Activated T-cell treated with anti-CD3 and anti-CD28 coated beads, Interleukin-2, amount 50 U/mL, for 1 hour (primary cell): ENCODE measurements at regions not wholly inside any gene's neighbourhood (a gene's known extent, or its start where the extent isn't known, plus 50 kb on each side); places are given as distances from the start of the nearest gene placed in this dataset.
"Not testable (repeated sequence)": the region's sequence is repeated elsewhere in the genome, so short reads cannot be mapped to it uniquely, and the experiment has no call there.

Source experiments
- DNase-seq: peaks from one replicate; pipeline ENCODE4 v3.0.0-alpha.2; 2020

DNA sequence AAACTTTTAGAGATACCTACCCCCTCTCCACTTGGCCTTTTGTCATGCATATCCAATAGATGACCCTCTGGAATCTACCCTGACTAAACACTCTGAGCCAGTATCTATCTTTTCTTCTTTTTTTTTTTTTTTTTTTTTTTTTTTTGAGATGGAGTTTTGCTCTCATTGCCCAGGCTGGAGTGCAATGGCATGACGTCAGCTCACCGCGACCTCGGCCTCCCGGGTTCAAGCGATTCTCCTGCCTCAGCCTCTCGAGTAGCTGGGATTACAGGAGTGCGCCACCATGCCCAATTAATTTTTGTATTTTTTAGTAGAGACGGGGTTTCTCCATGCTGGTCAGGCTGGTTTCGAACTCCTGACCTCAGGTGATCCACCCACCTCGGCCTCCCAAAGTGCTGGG is 50.8 kb upstream of the GRIN2B start:
- DNase-seq = not testable (repeated sequence)

DNA sequence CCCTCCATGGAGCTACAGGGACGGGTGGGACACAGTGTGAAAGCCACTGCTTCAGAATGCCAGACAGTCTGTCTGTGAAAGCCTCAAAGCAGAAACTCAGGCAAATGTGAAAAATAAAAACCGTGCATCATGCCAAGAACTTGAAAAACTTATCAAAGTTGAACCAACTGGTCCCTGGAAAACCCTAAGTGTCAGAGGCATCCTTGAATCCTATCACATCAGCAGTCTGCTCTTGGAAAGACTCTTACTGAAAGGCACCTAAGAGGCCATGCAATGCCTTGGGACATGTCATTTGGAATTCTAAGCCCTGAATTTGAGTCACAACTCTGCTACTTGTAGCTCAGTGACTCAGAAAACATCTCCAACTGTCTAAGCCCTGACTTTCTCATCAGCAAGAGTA is 62.4 kb upstream of the GRIN2B start:
- no peak for DNase-seq

DNA sequence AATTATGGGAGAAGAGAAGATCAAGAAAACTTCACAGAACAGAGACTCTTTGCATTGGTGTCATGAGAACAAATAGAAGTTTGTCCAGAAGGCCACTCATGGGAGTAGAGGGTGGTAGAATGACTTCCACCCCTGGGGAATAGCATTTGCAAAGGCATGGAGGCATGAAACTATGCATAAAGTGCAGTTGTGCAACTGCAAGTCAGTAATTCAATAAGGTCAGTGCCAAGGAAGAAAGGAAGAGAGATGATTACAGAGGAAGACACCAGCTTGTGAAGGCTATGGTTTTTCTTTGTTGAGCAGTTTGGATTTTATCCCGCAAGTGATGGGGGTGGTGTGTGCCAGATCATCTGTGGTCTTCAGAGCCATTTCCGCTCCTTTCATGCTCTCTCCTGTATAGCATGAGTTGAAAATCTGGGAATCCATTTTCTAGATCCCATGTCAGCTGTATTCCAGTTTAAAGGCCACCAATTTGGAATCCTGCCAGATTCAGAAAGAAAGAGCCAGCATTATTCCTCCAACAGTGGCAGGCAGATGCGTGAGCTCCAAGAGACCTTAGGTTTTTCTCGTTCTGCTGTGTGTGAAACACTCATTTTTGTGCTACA is 67.6 kb upstream of the GRIN2B start:
- no peak for DNase-seq

DNA sequence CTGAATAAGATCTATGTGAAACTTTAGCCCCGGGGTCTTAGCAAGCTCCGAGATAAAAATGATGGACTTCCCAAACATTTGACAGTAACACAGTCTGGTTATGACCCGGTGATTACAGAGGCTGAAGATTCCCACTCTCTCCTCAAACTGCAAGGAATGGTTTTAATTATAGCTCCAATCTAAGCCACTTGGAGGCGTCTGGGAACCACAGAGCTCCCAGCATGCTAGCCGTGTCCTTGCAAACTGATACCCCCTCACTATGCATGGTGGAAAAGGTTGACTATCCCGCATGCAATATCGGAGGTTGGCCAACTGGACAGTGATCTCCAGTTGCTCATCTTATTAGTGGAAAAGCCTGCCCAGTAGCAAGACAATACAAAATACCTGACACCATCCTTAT is 76.5 kb upstream of the GRIN2B start:
- DNase-seq = no peak

- DNase-seq = no peak
These were observed 77.3 kb upstream of the GRIN2B start for GRCh38 chr12:14058717-14059116.

DNA sequence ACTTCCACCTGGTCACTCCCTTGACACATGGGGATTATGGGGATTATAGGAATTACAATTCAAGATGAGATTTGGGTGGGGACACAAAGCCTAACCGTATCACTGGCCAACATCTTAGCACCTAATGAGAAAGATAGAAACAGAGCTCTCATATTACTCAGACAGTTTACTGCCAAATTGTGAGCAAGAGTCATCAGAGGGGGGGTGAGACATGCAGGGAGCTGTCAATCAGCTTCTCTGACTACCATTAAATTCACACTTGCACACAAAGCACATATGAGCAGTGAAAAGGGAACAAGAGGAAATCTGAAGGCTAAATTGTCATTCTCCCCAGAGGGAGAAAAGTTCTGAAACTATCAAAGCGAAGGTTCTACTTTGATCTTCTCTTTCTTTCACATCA is 78.1 kb upstream of the GRIN2B start:
- DNase-seq = no peak

DNA sequence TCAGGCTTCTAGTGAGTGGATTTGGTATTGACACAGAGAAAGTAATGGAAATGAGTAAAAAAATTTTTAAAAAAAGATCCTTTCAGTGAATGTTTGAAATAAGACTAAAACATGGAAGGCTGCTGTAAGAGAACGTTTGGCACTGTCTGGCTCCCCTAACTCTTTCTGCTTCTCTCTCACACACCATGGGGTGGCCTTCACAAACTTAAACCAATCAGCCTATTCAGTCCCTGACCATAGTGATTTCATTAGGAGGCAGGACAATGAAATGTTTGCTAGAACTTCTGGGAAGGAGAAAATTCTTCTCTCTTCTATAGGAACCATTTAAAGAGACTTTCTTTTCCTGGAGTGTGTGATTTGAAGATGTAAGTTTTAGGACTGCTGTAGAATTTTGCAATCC is 84.2 kb upstream of the GRIN2B start:
- no peak for DNase-seq

- no peak for DNase-seq
These were observed 84.6 kb upstream of the GRIN2B start for GRCh38 chr12:14066021-14066420.

DNA sequence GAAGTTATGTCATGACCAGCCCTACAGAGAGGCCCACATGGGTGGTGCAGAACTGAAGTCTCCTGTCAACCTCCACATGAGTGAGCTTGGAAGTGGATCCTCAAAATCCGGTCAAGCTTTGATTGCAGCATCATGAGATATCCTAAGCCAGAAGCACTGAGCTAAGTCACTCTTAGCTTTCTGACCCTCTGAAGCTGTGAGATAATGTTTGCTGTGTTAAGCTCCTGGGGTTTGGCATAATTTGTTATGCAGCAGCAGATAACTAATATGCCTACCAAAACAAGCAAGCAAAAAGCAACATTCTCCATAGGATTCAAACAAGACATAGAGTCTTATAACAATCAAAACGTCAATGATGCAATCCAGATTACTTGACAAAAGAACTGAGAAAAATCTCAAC is 87.6 kb upstream of the GRIN2B start:
- DNase-seq = no peak

GRCh38 chr12:14071833-14072232 is 90.4 kb upstream of the GRIN2B start:
- DNase-seq = no peak

GRCh38 chr12:14072987-14073386 is 91.6 kb upstream of the GRIN2B start:
- no peak for DNase-seq

- DNase-seq = no peak
These were observed 94.5 kb upstream of the GRIN2B start for GRCh38 chr12:14075797-14076393.

DNA sequence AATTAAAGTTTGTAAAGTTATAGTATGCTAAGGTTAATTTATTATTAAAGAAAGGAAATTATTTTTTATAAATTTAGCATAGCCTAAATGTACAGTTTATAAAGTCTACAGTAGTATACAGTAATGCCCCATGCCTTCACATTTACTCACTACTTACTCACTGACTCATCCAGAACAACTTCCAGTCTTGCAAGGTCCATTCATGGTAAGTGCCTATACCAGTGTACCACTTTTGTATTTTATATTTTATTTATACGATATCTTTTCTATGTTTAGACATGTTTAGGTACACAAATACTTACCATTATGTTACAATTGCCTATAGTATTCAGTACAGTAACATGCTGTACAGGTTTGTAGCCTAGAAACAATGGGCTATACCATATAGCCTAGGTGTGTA is 95.1 kb upstream of the GRIN2B start:
- DNase-seq = no peak

DNA sequence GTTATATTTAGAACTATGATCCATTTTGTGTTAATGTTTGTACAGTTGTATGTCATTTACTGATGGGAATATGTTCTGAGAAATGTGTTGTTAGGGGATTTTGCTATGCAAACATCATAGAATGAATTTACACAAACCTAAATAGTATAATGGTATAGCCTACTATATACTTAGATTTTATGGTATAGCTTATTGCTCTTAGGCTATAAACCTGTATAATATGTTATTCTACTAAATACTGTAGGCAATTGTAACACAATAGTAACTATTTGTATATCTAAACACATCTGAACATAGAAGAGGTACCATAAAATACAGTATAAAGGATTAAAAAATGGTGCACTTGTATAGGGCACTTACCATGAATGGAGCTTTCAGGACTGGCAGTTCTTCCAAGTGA is 105.4 kb upstream of the GRIN2B start:
- no peak for DNase-seq

DNA sequence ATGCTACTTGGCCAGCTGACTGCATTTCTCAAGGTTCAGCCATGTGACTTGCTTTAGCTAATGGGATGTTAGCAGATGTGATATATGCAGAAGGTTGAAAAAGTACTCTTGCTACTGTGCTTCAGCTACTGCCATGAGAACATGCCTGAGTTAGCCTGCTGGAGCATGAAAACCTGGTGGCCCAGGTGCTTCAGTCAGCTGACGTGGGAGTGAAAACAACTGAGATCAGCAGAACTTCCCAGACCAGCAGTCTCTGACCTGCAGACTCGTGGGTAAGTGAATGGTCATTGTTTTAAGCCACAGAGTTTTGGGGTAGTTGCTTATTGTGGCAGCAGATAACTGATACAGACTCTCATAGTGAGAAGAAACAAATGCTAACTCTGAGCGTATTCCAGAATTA is 118.6 kb upstream of the GRIN2B start:
- no peak for DNase-seq

DNA sequence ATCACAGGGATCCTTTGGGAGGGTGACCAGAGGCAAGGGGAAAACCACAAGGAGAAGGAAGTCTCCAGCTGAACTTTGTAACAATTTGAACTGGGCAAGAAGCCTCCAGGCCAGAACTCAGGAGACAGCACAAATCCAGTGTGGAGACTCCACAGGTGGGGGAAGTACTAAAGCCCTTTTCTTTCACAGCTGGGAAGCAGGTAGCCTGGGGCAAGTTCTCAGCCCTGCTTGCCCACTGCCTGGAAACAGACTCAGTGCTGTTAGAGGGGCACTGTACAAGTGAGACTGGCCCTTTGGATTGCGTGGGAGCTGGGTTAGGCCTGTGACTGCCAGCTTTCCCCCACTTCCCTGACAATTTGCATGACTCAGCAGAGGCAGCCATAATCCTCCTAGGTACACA is 120.2 kb upstream of the GRIN2B start:
- not testable (repeated sequence) for DNase-seq

GRCh38 chr12:14111230-14111865 is 129.9 kb upstream of the GRIN2B start:
- DNase-seq = no peak

DNA sequence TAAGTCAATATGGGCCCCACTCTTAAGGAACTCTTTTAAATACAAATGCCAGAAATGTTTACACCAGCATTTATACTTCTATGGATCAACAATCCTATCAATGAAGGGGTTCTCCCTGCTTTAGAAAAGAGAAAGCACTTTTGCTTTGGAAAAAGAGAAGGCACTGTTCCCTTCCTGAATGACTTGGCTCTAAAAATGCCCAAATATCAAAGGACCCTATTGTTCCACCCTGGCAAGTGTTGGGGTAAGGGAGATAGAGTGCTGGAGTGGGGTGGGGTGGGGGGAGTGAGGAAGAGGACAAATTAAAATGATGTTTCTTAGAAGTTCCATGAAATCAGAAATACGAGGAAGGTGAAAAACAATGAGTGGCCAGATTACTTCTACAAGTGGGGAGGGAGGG is 131.6 kb upstream of the GRIN2B start:
- DNase-seq = no peak

DNA sequence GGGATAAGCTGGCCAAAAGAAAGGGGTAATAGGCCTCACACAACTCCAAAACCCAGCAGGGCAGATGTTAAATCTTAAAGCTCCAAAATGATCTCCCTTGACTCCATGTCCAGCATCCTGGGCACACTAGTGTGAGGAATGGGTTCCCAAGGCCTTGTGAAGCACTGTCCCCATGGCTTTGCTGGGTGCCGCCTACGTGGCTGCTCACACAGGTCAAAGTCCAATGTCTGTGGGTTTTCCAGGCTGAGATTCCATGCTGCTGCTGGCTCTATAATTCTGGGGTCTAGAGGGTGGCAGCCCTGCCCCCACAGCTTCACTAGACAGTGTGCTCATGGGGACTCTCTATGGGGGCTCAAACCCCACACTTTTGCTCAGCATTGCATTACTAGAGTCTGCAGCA is 145.3 kb upstream of the GRIN2B start:
- no peak for DNase-seq

DNA sequence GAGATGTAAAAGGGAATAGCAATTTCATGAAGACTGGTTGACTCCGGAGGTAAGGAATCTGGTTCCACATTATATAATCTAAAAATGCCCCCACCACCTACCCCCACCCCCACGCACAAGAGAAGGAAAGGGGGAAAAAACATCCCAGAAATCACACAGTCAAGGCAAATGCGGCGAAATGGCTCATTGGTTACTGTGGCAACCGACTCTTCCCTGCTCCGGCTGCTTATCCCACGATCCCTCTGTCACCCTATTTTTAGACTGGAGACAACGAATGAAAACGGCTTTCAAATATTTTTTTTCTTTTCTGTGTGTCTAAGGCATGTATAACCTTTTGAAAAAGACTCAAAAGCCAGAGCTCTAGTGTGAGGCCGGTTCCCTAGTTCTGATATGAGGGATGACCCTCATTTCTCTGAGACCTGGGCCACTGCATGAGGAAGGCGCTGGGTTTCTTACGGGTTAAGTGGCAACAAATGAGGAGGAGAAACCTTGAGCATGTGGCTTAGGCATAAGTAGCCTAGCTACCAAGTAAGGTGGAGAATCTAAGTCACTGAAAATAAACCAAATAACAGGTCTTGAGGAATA is 148.3 kb upstream of the GRIN2B start:
- no peak for DNase-seq

- DNase-seq = no peak
These were observed 154.6 kb upstream of the GRIN2B start for GRCh38 chr12:14135996-14136395.

DNA sequence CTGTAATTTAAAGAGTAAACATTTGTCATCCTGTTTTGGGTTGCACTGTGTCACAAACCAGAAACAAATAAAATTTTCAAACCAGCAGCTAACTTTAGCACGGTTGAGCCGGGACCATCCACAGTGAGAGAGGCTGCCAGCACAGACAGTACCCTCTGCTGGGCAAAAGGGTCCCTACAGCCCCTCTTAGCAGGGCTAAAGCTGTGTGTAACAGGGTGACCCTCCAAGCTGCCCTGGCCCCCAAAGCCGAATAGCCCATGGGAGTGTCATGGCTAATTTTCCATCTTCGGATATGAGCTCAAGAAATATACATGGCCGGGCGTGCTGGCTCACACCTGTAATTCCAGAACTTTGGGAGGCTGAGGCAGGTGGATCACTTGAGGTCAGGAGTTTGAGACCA is 157.1 kb upstream of the GRIN2B start:
- DNase-seq = no peak

DNA sequence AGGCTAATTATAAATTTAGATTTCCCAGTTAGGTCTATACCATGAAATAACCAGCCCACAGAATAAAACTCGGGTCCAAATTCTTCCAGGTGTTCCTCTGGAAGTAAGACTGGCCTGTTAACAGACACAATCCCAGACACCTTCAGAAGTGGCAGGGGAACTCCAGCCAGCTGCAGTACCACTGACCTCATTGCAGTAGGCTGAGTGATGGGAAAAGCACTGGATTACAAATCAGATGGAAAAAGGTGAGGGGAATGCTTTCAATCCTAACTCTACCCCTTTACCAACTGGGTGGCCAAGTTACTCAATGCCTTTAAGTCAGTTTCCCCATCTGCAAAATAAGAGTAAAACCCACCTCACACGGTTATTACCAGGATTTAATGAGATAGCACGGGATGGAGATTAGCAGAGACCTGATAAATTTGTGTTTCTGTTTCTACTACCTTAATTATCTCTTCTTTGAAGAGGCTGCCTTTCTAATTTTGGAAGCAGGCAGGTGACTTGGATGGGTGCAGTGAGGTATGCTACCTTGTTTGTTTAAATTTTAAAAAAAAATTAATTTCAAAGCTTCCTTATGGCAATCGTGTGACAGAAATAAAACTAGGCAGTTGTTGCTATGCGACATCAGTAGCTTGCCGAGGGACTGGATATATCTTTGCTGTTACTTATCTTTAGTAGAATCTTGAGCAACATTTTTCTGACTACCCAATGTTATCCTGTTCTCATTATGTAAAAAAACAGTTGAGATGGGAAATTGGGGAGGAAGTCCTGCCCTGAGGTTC is 167.3 kb upstream of the GRIN2B start:
- DNase-seq = no peak

GRCh38 chr12:14153803-14154202 is 172.4 kb upstream of the GRIN2B start:
- DNase-seq = no peak
